ENCODE measurements at regions not wholly inside any gene's neighbourhood (a gene's known extent, or its start where the extent isn't known, plus 50 kb on each side); places are given as distances from the start of the nearest gene placed in this dataset.

DNA sequence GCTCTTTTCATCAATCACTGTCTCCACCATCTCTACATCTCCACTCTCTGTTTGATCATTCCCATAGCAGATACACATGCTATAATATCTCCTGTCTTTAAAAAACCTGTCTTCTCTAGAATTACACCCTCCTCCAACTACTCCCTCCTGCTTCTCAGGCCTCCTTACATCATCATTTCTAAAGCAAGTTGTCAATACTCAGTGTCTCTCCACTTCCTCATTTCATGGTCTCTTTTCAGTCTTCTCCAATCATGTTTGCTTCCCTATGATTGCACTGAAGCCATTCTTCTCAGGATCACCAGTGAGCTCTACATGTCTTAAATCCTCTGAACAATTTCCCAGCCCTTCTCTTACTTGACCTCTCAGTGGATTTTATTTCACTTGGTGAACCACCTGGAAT is 87.0 kb upstream of the ZNF280D start:
- no peak overlapping the region for H3K4me3 Mint-ChIP-seq (ENCODE audit: unreplicated experiment)

DNA sequence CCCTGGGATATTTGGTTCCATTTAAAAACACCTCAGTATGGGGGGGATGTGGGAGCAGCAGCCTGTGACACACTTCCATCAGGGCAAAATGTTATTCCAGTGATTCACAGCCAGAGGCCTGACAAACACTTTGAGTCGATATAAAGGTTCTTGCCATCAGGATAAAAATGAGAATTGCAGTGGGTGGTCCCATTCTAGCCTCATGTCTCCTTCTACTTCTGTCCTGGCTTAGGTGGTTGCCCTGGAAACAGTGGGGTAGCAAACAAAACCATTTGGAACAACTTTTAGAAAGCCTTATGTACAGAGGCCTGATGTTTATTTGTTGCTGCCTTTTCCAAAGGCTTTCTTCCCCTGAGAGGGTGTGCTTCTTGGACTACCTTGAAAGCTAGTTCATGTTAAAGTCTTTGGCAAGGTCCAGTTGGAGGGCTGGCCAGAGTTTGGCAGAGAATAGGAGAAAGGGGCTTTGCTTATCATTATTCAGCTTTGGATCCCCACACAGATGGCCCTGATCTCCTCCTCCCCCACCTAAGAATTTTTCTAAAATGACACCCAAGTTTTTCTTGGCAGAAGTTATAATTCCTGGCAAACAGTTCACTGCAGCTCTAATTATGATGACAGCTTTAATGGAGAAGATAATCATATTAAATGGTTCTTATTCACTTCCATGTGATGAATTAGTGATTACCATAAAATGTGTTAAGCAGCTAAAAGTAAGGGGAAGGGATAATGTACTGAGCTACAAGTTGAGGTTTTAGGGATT is 84.2 kb upstream of the ZNF280D start:
- H3K36me3 Mint-ChIP-seq (ENCODE audit: low read depth): no peaks in the 10 kb centered on the region
- no peak for DNase-seq (ENCODE audit: low spot score)

More for the DNA sequence above, 87.0 kb upstream of the ZNF280D start:
- Mint-ChIP-seq H3K36me3 (ENCODE audit: low read depth) (no peaks in the 10 kb centered on the region), H3K4me1 (ENCODE audit: low read depth) (peaks cover 42% of the 10 kb centered on the region), H3K27ac (ENCODE audit: unreplicated experiment) (no peak overlapping the region), H3K9me3 (ENCODE audit: low read depth) (no peaks in the 10 kb centered on the region), H3K27me3 (ENCODE audit: low read depth) (no peaks in the 10 kb centered on the region)
- TF ChIP-seq, protein P1, sequence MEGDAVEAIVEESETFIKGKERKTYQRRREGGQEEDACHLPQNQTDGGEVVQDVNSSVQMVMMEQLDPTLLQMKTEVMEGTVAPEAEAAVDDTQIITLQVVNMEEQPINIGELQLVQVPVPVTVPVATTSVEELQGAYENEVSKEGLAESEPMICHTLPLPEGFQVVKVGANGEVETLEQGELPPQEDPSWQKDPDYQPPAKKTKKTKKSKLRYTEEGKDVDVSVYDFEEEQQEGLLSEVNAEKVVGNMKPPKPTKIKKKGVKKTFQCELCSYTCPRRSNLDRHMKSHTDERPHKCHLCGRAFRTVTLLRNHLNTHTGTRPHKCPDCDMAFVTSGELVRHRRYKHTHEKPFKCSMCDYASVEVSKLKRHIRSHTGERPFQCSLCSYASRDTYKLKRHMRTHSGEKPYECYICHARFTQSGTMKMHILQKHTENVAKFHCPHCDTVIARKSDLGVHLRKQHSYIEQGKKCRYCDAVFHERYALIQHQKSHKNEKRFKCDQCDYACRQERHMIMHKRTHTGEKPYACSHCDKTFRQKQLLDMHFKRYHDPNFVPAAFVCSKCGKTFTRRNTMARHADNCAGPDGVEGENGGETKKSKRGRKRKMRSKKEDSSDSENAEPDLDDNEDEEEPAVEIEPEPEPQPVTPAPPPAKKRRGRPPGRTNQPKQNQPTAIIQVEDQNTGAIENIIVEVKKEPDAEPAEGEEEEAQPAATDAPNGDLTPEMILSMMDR (IDR thresholded peaks at IDR 0.05): no peak
- no peak for DNase-seq (ENCODE audit: low spot score)

DNA sequence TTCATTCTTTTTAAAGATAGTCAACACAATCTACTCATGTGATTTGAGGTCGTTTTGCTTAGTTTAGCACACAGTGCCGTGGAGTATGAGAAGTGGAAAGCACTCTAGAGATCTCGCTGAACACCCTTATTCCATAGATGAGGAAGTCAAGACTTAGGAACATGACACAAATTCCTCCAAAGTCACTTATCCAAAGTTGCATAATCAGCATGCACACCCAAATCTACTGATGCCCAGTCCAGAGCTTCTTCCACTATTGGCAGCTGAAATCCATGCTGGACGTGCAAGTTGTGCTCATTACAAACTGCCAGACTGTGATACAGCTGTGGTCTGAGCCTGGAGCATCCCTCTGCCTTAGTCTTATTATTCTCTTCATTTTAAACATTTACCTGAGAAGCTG is 83.5 kb upstream of the ZNF280D start:
- H3K4me3 Mint-ChIP-seq (ENCODE audit: unreplicated experiment): no peak overlapping the region
- H3K36me3 Mint-ChIP-seq (ENCODE audit: low read depth): no peaks in the 10 kb centered on the region
- peaks cover 33% of the 10 kb centered on the region for H3K4me1 Mint-ChIP-seq (ENCODE audit: low read depth)
- DNase-seq (ENCODE audit: low spot score): no peak
- TF ChIP-seq, protein P1 (IDR thresholded peaks at IDR 0.05): no peak
- H3K27ac Mint-ChIP-seq (ENCODE audit: unreplicated experiment): peak overlapping the region; percentile 38
- H3K9me3 Mint-ChIP-seq (ENCODE audit: low read depth): no peaks in the 10 kb centered on the region
- no peaks in the 10 kb centered on the region for H3K27me3 Mint-ChIP-seq (ENCODE audit: low read depth)

More for the DNA sequence above, 84.2 kb upstream of the ZNF280D start:
- H3K4me3 Mint-ChIP-seq (ENCODE audit: unreplicated experiment): no peak overlapping the region
- no peaks in the 10 kb centered on the region for H3K27me3 Mint-ChIP-seq (ENCODE audit: low read depth)
- H3K4me1 Mint-ChIP-seq (ENCODE audit: low read depth): peaks cover 41% of the 10 kb centered on the region
- TF ChIP-seq, protein P1 (IDR thresholded peaks at IDR 0.05): peak; percentile 36
- no peaks in the 10 kb centered on the region for H3K9me3 Mint-ChIP-seq (ENCODE audit: low read depth)
- H3K27ac Mint-ChIP-seq (ENCODE audit: unreplicated experiment): peak overlapping the region; percentile 73

DNA sequence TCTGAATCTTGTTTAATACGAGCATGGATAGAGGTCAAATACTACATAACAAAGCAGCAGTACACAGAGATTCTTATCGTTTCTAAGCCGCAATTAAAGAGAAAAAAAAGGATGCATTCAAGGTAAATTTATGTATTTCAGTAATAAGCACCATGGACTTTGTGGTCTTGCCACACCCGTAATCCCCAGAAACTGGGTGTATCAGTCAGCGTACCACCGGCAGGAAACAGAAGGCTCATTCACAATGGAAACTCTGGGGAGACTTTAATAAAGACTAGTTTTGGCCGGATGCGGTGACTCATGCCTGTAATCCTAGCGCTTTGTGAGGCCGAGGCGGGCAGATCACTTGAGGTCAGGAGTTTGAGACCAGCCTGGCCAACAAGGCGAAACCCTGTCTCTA is 81.9 kb upstream of the ZNF280D start:
- H3K4me3 Mint-ChIP-seq (ENCODE audit: unreplicated experiment): no peak overlapping the region
- no peaks in the 10 kb centered on the region for H3K27me3 Mint-ChIP-seq (ENCODE audit: low read depth)
- no peaks in the 10 kb centered on the region for H3K36me3 Mint-ChIP-seq (ENCODE audit: low read depth)
- DNase-seq (ENCODE audit: low spot score): no peak
- TF ChIP-seq, protein P1 (IDR thresholded peaks at IDR 0.05): no peak
- no peak overlapping the region for H3K27ac Mint-ChIP-seq (ENCODE audit: unreplicated experiment)
- peaks cover 4% of the 10 kb centered on the region for H3K9me3 Mint-ChIP-seq (ENCODE audit: low read depth)
- H3K4me1 Mint-ChIP-seq (ENCODE audit: low read depth): peaks cover 28% of the 10 kb centered on the region

DNA sequence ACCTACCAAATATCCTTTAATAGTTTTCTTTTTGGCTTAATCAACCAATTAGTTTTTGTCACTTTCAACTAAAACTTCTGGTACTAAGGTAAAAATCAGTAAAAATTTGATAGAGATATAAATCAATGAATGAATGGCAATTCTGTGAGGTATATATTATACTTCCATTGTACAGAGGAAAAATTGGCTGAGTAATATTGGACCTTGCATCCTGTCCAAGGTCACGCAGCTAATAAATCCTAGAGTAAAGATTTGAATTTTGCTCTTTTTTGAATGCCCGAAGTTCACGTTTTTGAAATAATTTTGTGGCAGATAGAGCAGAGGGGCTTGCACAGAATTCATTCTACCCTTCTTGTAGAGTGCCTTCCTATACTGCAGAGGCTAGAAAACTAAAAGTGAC is 81.1 kb upstream of the ZNF280D start:
- Mint-ChIP-seq H3K4me3 (ENCODE audit: unreplicated experiment) (no peak overlapping the region), H3K27ac (ENCODE audit: unreplicated experiment) (no peak overlapping the region), H3K27me3 (ENCODE audit: low read depth) (no peaks in the 10 kb centered on the region), H3K9me3 (ENCODE audit: low read depth) (peaks cover 4% of the 10 kb centered on the region), H3K36me3 (ENCODE audit: low read depth) (no peaks in the 10 kb centered on the region), H3K4me1 (ENCODE audit: low read depth) (peaks cover 28% of the 10 kb centered on the region)
- TF ChIP-seq, protein P1 (IDR thresholded peaks at IDR 0.05): no peak
- DNase-seq (ENCODE audit: low spot score): no peak

Measured in chondrocyte (in vitro differentiated cells).